ENCODE measurements at regions not wholly inside any gene's neighbourhood (a gene's known extent, or its start where the extent isn't known, plus 50 kb on each side); places are given as distances from the start of the nearest gene placed in this dataset.

DNA sequence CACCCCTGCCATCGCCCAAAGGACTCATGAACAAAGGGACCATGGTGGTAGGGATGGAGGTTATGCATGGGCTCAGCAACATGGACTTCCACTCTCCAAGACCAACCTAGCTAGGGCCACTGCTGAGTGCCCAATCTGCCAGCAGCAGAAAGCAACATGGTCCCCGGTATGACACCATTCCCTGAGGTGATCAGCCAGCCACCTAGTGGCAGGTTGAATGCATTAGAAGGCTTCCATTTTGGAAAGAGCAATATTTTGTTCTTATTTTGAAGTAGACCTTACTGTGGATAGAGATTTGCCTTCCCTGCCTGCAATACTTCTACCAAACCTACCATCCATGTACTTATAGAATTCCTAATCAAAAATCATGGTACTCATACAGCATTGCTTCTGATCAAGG, 99.8 kb downstream of the METTL4 start:
- intact Hi-C loops (cut with DNase I), result no loop called here
- DNase-seq, result no peak

DNA sequence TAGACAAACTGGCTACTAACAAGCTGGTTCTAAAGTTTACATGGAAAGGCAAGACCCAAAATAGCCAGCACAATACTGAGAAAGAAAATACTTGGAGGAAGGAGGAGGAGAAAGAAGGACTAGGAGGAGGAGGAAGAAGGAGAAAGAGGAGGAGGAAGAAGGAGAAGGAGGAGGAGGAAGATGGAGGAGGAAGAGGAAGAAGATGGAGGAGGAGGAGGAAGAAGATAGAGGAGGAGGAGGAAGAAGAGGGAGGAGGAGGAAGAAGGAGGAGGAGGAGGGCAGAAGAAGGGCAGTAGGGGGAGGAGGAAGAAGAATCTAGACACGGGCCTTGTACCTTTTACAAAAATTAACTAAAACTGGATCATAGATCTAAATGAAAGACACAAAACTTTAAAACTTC, 92.6 kb downstream of the METTL4 start:
- intact Hi-C loops (cut with DNase I), result no loop called here
- no peak for DNase-seq

DNA sequence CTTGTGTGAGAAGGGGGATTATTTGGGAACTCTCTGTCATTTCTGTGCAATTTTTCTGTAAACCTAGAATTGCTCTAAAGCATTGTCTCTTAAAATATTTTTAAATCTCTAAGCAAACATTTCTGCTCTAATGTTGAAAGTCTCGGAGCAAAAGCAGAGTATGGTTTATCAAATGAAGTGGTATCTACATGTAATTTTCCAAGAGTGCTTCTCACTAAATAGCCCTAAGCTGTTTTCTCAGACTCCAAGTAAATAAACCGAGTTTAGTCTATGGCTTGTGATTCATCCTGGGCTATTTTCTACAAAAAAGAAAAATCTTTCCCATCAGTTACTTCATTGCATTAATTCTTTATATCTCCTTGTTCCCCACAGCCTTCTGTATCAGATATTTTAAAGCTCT, 90.8 kb downstream of the METTL4 start:
- DNase-seq, result no peak
- intact Hi-C loops (cut with DNase I), result no loop called here

DNA sequence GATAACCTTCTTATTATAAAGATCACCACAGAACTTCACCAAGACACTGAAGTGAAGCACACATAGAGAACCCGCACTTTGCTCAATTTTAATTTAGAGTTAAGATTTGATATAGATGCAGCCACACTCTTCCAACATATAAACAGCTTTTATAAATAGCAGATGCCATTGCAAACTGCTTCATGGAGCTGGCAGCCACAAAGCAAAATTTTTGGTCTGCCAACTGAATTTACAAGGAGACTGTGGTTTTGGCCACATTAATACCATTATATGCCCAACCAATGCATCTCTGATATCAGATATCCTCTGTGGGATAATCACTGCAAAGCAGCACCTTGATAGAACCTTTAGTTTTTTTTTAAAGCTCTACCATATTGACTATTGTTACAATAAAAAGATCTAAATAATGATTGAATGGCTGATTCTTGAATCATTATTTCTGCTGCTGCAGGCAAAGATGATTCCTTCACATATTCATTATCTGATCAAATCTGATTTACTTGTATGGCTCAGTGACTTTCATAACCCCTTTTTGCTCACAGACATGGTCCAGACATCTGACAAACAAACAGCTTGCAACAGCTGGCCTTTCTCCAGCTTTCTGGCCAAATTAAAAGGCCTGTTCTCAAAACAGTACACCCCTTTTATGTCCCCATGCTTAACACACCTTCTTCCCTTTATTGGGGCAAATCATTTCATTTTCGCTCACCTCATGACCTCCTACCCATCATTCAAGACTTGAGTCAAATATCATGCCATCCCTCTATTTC, 88.4 kb downstream of the METTL4 start:
- DNase-seq, result no peak
- intact Hi-C loops (cut with DNase I), result no loop called here

DNA sequence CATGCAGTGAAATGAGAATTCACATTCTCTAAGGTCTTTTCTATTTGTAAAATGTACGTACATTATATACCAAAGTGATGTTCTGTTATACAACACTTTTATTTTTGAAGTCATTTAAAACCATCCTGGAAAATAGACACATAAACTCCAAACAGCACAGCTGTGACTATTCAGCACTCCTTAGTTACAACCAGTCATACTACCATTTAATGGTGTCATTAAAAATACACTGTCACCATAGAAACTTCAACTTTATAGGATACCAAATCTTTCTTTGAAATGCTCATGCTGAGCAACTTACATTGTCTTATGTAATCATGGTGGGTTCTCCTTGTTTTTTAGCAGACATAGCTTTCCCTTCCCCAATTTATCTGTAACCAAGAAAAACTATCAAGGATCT, 85.3 kb downstream of the METTL4 start:
- no peak for DNase-seq
- intact Hi-C loops (cut with DNase I), result no loop called here

DNA sequence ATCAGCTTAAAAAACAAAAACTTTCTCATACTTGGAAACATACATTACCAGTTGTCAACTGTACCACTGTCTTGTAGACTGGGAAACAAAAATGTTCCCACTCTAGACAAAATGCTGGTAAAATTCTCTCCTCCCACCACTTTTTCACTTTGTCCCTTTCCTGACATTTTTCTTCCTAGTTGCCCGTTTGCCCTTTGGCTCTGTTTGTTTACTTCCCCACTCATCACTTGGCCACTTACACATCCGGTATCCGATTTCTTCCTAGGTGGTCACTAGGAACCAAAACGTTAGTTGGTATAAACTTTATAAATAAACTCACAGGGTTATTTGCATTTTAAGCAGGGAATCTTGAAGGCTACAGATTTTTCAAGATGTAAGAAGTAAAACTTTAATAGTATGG, 84.9 kb downstream of the METTL4 start:
- DNase-seq, result no peak
- intact Hi-C loops (cut with DNase I), result no loop called here

Data from head of caudate nucleus (tissue), 42 donors.